Endothelial cell of umbilical vein (primary cell): ENCODE measurements at regions not wholly inside any gene's neighbourhood (a gene's known extent, or its start where the extent isn't known, plus 50 kb on each side); places are given as distances from the start of the nearest gene placed in this dataset.

ENCODE experiments used
- MYC ChIP-seq: IDR thresholded peaks from one replicate; pipeline ENCODE4 v1.6.1; 2011; ENCODE audit warnings: mild to moderate bottlenecking, low read depth, low read length
- POLR2A ChIP-seq: IDR thresholded peaks from 2 replicates; pipeline ENCODE4 v1.6.1; 2012; ENCODE audit warnings: low read depth, mild to moderate bottlenecking, control low read depth, low read length
- TF ChIP-seq, protein P1 (sequence below), 2 donors: IDR thresholded peaks; 1 replicate in 1 of 2; 2 replicates in 1 of 2; pipeline ENCODE4 v1.5.1; 2011; ENCODE audit warnings: low read length in 2 of 2, mild to moderate bottlenecking in 2 of 2, moderate library complexity in 2 of 2, control low read depth in 1 of 2, inconsistent platforms in 1 of 2, low read depth in 1 of 2; ENCODE audit not compliant: insufficient read depth in 1 of 2; ENCODE audit errors: extremely low read depth in 1 of 2

- TF ChIP-seq, protein P1, sequence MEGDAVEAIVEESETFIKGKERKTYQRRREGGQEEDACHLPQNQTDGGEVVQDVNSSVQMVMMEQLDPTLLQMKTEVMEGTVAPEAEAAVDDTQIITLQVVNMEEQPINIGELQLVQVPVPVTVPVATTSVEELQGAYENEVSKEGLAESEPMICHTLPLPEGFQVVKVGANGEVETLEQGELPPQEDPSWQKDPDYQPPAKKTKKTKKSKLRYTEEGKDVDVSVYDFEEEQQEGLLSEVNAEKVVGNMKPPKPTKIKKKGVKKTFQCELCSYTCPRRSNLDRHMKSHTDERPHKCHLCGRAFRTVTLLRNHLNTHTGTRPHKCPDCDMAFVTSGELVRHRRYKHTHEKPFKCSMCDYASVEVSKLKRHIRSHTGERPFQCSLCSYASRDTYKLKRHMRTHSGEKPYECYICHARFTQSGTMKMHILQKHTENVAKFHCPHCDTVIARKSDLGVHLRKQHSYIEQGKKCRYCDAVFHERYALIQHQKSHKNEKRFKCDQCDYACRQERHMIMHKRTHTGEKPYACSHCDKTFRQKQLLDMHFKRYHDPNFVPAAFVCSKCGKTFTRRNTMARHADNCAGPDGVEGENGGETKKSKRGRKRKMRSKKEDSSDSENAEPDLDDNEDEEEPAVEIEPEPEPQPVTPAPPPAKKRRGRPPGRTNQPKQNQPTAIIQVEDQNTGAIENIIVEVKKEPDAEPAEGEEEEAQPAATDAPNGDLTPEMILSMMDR (IDR thresholded peaks at IDR 0.05; ENCODE audit: extremely low read depth in 1 of 2, insufficient read depth in 1 of 2, low read depth in 1 of 2, low read length in 2 of 2), result no peak
- TF ChIP-seq POLR2A (no peak), MYC (no peak)
Observed at GRCh38 chr10:94211169-94211510, 151.6 kb downstream of the NOC3L start.
